CD4-positive, alpha-beta T cell treated with Interleukin-10 for 1 hour (primary cell): ENCODE measurements at regions not wholly inside any gene's neighbourhood (a gene's known extent, or its start where the extent isn't known, plus 50 kb on each side); places are given as distances from the start of the nearest gene placed in this dataset.
"Not testable (repeated sequence)": the region's sequence is repeated elsewhere in the genome, so short reads cannot be mapped to it uniquely, and the experiment has no call there.

ENCODE experiments used
- DNase-seq: peaks from one replicate; pipeline ENCODE4 v3.0.0-alpha.2; 2020

DNA sequence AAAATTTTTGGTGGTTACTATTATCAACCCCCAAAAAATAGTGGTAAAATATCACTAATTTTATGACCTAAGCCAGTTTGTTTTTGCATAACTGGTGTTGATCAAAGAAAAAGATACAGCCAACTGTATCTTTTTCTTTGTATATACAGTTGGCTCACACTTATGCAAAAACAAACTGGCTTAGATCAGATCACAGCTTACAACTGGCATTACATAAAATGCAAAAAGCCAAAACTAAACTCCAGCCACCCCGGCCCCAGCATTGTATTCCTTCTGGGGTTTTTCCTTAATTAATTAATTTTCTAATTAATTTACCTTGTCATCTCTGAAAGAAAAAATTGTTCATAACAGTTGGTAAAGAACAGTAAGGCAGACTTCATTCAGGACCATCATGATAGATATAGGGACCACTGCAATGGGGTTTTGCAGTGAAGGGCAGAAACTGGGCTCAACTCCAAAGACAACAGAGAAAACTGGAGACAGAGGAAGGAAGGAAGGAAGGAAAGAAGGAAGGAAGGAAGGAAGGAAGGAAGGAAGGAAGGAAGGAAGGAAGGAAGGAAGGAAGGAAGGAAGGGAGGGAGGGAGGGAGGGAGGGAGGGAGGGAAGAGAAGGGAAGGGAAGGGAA, 202.1 kb downstream of the HNRNPD start:
- no peak for DNase-seq

DNA sequence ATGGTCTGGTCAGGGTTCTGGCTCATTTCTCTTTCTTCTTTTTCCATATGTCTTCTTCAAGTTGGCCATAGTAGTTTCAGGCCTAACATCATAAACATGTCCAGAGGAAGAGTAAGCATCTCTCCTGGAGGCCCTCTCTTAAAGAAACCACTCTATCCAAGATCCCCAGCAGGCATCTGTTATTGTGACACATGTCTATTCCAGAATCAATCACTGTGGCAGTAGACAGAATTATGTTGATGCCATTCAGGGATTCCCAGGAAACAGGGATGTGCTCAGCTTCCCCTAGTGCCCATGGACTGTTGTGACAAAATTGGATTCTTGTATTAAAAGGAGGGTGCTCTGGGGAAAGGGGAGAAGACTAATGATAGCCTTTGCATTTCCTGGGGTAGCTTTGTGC, 224.0 kb downstream of the HNRNPD start:
- no peak for DNase-seq

DNA sequence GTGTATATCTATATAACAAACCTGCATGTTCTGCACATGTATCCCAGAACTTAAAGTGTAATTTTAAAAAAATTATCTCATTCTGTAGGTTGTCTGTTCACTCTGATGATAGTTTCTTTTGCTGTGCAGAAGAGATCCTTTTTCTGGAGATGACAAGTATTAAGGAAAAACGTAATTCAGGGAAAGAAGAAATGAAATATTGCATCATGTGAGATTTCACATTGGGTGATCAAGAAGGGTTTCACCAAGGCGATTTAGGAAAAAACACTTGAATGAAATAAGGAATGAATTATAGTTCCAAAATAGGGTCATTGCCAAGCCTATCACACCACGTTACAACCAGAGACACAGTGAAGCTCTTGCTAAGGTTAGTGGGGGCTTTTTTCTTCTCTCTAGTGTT, 227.9 kb downstream of the HNRNPD start:
- no peak for DNase-seq

DNA sequence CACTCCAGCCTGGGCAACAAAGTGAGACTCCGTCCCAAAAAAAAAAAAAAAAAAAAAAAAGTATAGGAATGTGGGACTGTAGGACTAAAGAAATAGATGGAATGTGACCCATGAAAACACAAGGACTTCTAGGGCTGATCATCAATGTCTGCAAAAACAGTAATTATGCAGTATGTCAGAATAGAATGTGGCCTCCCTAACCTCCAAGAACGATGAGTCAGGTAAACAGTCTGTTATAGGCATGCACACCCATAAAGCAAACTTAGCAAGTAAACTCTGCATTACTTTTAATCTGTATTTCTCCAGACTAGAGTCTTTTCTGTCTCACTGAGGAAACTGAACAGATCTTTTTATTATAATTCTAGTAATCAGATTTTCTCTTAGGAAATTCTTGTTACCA, 233.4 kb downstream of the HNRNPD start:
- no peak for DNase-seq

DNA sequence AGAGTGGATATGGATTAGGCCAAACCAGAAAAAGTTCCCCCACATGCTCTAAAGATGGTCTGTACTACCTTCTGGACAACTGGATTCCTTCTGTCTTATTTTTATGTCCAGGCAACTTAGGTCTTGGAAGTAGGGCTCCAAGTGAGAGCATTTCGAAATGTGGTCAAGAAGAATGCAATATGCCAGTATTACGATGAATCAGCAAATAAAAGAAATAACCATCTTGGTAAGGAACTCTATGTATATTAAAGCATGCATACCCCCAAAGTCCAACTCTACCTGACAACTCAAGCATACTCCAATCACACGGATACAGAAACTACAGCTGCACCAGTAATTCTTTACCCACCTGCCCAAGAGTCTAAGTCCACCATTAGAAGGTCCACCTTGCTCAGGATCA, 234.5 kb downstream of the HNRNPD start:
- no peak for DNase-seq

DNA sequence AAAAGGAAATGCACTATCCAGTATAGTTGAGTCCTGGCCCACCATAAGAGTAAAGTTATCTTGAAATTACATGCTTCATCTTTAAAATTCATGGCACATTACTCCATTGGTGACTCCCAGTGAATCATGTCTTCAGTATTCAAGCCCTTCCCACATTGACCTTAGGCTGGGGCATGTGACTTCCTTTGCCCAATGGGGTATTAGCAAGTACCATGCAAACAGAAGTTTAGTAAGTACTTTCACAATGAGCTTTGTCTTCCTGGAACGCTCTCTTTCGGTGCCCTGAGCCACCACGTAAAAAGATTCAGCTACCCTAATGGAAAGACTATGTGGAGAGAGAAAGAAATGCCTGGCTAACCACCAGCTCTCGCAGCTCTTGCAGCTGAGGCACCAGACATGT, 235.4 kb downstream of the HNRNPD start:
- DNase-seq, result no peak

DNA sequence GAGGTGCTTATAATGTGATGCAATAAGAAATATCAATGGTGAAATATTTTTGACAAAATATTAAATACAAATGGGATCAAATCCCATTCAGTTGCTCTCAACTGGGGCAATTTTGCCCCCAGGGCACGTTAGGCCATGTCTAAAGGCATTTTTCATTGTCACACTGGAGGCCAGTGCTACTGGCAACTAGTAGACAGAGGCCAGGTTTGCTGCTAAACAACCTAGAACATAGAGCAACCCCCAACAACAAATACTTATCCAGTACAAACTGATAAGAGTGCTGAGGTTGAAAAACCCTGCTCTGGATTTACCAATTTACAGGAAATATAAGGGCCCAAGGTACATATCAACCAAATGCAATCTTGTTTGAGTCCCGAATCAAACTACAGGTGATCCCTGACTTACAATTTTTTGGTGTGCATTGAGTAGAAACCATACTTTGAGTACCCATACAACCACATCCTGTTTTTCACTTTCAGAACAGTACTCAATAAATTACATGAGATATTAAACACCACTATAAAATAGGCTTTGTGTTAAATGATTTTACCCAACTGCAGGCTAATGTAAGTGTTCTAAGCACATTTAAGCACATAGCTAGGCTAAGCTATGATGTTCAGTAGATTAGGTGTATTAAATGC, 237.5 kb downstream of the HNRNPD start:
- DNase-seq, result peak; percentile 25

DNA sequence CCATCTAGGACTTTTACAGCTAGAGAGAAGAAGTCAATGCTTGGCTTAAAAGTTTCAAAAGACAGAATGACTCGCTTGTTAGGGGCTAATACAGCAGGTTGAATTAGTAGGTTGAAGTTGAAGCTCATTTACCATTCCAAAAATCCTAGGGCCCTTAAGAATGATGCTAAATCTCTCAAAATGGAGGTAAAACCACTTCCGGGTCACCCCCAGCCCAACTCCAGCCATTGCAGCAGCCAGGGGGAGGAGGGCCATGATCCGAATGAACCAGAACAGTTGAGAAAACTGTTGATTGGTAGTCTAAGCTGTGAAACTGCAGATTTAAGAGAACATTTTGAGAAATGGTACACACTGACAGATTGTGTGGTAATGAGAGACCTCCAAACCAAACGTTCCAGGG, 245.4 kb downstream of the HNRNPD start:
- DNase-seq, result no peak

DNA sequence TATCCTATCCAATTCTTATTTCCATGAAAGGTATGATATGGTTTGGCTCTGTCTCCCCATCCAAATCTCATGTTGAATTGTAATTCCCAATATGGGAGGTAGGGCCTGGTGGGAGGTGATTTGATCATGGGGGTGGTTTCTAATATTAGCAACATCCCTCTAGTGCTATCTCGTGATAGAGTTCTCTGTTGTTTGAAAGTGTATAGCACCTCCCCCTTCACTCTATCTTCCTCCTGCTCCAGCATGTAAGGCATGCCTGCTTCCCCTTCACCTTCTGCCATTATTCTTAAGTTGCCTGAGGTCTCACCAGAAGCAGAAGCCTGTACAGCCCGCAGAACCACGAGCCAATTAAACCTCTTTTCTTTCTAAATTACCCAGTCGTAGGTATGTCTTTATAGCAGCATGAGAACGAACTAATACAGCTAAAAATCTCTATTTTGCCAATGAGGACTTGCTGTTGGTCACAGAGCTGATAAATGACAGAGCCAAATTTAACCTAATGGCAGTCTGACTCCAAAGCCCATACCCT, 247.2 kb downstream of the HNRNPD start:
- no peak for DNase-seq

DNA sequence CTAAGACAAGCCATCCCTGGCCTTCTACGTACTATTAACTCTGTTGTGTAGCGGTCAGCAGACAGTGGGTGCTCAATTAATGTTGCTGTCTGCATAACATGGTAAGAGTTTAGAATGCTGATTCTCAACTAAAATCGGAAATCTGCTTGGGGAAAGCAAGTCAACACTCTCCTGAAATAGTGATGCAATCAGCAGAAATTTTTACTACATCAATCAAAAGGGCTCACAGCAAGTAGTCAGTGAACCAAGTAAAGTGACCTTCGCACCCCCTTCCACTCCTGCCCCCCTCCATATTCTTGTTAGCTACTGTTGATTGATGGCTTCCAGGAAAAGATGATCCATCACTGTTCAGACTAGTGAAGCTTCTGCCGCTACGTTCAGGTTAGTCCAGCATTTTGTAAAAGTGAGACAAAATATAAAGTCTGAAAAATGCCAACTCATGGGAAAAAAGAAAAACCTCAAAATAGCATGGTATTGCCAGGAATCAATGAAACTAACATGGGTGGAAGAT, 247.9 kb downstream of the HNRNPD start:
- DNase-seq, result no peak

DNA sequence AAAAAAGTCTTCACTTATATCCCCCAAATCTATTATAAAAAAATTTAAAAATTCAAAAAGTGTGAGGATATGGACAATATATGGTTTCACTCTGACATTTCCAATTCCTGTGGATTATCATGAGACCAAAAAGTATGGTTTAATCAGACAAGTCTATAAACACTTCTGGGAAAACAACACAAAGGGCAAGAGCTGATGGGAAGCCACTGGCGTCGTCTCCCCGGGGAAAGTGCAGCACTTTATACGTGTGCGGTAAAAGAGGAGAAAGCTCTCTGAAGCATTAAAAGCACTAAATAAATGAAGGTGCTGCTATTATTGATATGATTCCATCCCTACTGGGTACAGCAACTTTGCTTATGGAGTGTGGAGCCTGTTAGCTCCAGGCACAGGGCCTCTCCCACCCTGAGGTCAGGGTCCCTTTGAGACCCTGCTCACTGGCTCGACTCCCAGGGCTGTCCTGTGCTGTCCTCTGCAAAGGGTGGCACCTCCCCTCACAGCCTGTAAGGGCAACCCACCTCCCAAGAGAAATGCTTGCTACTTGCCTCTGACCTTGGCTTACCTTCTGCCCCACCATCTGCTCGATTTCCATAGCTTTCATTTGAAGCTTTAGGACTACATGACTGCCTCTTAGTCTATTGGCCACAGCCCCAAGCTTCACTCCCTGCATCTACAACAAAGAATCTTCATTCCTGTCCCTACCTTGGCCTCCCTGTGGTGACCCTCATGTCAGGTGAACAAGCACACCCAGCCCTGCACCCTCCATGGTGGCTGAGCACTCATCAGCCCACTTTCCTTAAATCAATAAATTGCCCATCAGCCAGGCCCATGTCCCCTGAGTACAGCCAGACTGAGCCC, 248.6 kb downstream of the HNRNPD start:
- DNase-seq, result no peak

DNA sequence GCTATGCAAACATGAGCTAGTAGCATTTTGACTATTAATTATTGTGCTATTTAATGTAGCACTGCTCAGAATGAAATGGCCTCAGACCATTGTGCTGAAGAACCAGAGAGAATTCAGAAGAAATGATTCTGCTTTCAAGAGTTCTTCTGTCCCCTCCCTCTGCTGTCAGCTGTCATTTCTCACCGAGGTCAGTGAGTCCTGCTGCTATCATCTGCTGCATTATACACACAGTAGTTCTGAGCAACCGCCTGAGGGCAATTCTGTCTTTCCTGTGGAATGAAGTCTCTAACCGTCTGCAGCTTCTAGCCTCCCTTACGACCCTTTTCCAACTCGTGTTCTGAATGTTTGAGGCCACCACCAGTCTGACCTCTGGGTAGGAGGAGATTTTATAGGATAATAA, 249.4 kb downstream of the HNRNPD start:
- DNase-seq, result no peak

DNA sequence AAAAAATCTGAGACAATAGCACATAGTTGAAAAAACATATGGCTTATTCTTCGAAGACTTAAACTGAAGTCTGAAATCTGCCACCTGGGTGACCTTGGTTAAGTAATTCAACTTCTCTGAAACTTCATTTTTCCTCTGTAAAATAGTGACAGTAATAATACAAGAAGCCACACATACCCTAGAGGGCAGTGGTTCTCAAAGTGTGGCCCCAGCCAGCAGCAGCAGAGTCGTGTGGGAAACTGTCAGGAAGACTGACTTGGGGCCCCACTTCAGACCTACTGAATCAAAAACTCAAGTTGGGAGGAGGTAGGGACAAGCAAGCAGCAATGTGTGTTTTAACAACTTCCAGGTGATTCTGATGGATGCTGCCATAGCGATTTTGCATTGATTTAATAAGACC, 249.9 kb downstream of the HNRNPD start:
- DNase-seq, result peak; percentile 47

DNA sequence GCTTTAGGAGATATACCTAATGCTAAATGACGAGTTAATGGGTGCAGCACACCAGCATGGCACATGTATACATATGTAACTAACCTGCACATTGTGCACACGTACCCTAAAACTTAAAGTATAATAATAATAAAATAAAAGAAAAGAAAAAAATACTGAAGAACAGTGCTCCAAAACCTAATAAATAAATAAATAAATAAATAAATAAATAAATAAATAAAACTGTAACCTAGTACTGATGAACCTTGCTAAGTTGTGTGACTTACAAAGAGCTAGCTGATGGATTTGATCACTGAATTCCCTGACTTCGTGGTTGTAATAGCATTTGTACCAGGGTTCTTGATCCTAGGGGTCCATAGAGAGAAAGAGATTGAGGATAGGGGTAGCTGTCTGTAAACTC, 258.6 kb downstream of the HNRNPD start:
- DNase-seq, result not testable (repeated sequence)

DNA sequence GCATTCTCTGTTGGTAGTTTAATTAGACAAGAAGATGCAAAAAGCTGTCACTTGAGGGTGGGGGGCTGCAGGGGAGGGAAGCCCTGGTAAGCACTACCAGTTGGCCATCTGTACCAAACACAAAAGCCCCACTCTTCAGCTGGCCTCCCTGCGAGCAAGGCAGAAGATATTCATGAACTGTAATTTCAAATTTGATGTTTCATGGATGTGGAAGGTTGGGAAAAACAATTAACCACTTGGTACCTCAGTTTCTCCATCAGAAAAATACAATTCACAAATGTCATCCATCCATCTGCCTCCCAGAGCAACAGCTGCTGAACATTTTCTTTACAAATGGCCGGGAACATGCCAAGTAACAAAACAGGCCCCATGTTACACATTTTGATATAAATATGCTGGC, 265.3 kb downstream of the HNRNPD start:
- no peak for DNase-seq

DNA sequence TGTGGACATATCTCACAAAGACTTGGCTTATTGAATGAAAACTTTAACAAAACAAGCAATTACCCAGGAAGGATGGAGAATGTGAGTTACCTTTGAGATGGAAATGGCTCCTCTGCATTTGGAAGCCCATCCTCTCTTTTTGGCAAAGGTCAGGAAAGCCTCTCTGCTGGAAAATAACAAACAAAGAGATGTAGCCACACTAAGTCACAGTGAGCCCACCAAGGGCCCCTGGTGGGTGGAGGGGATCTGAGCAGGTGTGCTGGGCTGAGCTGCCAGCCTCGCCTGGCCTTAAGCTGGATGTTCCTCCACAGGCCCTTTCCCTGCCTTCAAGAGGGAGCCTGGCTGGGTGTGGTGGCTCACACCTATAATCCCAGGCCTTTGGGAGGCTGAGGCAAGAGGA, 269.2 kb downstream of the HNRNPD start:
- DNase-seq, result no peak

DNA sequence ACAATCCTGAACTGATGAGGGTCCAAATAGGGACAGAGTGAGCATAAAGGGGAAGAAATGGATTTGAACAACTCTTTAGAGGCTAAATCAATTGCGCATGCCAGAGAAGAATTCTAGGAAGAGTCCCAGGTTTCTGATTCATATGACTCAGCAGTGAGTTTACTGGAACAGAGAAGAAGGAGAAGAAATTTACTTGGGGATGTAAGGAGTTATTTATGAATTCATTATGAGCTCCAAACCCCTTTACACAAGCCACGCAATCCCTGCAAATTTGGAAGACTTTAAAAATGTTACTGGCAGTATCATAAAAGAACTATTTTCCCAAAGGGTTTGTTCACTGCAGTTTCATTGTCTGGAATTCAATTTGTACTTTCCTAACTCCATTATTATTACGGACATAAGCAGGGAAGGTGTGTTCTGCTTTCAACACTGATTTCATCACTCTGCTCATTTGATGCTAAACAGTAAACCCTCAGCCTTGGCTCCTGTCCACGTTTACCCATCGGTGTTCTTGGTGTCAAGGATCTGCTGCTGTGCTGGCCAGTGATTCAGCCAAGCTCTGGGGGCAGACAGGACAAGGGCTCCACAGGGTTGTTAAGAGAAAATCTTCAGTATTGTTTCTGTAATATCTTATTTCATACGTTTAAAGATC, 273.7 kb downstream of the HNRNPD start:
- no peak for DNase-seq

DNA sequence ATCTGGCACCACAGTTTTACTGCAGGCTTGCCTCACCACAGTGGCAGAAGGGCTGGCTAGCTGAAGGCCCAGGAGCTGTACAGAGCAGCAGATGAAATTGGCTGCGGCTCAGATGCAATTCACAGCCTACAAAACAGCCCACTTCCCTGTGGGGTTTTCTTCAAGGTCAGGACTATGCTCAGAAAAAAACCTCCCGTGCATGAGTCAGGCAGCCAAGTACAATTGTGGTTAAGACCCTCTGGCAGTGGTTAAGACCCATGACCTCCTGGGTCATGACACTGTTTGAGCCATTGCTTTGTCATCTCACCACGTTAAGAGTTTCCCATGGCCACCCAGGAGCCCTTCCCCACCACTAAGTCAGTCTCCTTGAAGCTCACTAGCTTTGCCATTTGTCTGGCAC, 276.3 kb downstream of the HNRNPD start:
- no peak for DNase-seq

DNA sequence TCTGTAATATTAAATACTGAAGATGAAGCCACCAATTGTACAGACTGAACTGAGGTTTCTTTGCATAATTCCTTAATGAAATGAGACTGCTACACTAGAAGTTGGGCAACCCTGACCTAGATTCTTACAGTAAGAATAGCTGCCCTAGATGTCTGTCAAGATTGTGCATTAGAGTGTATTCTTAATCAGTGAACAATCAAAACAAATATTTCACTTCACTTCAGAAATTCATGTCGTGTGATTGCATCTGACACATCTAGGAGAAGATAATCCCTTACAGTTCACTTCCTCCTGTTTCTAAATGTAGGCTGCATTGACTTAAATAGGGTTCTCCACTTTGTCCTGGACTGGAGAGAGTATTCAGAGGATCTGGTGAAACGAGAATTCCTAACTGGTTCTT, 283.1 kb downstream of the HNRNPD start:
- no peak for DNase-seq

DNA sequence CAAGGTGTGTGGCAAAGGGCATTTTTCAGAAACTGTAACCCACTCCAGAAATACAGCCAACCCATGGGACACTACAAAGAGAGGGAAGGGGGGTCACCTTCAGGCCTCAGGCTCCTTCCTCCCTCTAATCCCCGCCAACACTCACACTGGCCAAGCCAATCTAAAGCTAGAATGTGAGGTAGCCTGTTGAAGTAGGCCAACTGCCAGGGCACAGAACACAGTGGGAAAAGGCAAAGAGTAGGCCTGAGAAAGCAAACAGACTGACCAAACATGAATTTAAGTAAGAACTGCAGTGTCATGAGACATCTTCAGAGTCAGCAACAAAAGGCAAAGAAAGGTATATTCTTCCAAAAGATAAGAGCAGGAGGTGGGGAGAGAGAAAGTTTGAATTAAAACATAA, 289.0 kb downstream of the HNRNPD start:
- no peak for DNase-seq

DNA sequence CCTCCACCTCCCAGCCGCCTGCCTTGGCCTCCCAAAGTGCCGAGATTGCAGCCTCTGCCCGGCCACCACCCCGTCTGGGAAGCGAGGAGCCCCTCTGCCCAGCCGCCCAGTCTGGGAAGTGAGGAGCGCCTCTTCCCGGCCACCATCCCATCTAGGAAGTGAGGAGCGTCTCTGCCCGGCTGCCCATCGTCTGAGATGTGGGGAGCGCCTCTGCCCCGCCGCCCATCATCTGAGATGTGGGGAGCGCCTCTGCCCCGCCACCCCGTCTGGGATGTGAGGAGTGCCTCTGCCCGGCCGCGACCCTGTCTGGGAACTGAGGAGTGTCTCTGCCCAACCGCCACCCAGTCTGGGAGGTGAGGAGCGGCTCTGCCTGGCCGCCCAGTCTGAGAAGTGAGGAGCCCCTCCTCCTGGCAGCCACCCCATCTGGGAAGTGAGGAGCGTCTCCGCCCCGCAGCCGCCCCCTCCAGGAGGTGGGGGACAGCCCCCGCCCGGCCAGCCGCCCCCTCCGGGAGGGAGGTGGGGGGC, 296.3 kb downstream of the HNRNPD start:
- not testable (repeated sequence) for DNase-seq

DNA sequence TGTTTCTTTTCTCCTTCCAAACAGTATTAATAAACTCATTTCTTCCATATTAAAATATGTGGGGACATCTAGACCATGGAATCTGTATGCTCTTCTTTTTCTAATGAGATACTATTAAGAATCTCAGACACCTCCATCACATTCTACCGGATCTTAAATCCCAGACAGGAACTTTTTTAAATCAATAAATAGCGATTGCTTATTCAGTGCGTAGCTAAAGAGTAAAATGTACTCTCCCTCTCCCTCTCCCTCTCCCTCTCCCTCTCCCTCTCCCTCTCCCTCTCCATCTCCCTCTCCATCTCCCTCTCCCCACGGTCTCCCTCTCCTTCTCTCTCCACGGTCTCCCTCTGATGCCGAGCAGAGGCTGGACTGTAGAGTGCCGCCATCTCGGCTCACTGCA, 297.0 kb downstream of the HNRNPD start:
- no peak for DNase-seq

DNA sequence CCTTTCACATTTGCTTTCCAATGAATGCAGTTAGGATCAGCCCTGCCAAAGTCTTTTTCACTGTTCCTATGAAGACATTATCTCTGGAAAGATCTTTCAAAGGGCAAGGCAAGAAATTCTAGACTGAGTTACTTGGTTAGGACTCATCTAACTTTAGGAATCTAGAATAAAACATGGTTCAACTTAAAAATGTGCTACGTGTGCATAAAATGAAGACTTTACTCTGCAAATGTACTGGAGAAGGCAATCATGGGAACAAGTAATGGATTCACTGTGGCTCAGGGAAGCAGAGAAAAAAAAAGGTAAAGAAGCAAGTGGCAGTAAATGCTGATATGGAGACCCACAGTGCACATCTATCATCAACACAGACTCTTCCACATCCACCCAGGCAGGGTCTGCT, 297.4 kb downstream of the HNRNPD start:
- no peak for DNase-seq
